ENCODE measurements at regions not wholly inside any gene's neighbourhood (a gene's known extent, or its start where the extent isn't known, plus 50 kb on each side); places are given as distances from the start of the nearest gene placed in this dataset.
A peak's percentile ranks its signal among the peaks of the same experiment; 100 is the strongest.

DNA sequence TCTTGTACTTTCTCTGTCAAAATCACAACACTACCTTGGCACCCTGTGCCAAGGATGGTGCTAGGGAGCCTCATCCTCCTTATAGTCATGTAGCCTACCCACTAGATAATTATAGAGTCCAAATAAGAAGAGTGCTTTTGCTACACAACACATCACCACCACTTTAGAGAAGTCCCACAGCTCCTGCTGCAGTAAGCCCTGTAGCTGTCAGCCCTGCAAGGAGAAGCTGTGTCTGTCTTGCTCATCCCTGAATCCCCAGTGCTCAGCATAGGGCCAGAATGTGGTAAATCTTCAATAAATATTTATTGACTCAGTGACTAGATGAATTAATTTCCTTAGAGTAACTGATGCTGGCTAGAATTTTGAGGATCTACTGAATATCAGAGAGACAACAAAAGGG is 190.8 kb downstream of the ZNF621 start:
- no peak overlapping the region for H3K4me2 ChIP-seq (replicated peaks; ENCODE audit: extremely low read depth, low read length, poor library complexity, severe bottlenecking)

DNA sequence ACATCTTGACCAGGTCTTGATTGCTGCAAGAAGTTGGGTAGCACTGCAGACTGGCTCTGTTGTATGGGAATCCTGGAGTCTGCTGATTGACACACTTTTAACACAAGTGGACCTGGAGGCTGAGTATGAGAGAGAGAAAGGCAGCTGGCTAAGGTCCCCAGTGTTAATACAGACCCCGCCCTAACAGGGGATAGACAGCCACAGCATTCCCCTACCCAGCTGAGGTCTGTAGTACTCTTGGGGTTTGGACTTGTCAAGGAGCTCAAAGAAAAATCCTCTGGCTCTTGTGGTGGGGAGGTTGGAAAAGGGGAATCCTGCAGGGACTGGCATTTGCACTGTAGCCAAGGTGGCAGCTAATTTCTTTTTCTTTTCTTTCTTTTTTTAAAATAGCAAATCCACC is 192.7 kb downstream of the ZNF621 start:
- Histone ChIP-seq H4K20me1 (ENCODE audit: insufficient read depth, low read length) (no peaks in the 10 kb centered on the region), H3K79me2 (ENCODE audit: insufficient read depth, low read length) (no peaks in the 10 kb centered on the region), H3K4me3 (replicated peaks in 1 of 3; ENCODE audit: low read depth in 2 of 3, low read length in 3 of 3) (no peak overlapping the region), H2AFZ (ENCODE audit: insufficient read depth, low read depth, low read length, poor library complexity, severe bottlenecking) (no peak overlapping the region), H3K9me3 (replicated peaks in 1 of 2; ENCODE audit: control insufficient read depth in 1 of 2, insufficient read depth in 1 of 2, low read length in 2 of 2) (no peaks in the 10 kb centered on the region), H3K4me2 (replicated peaks; ENCODE audit: extremely low read depth, low read length, poor library complexity, severe bottlenecking) (no peak overlapping the region), H3K27ac (ENCODE audit: low read depth in 1 of 2, low read length in 2 of 2) (no peak overlapping the region), H3K36me3 (replicated peaks in 1 of 2; ENCODE audit: control insufficient read depth in 1 of 2, insufficient read depth in 2 of 2, low read length in 2 of 2) (no peaks in the 10 kb centered on the region), H3K27me3 (ENCODE audit: control insufficient read depth in 2 of 2, insufficient read depth in 2 of 2, low read length in 2 of 2) (no peaks in the 10 kb centered on the region), H3K9ac (ENCODE audit: insufficient read depth, low read length, poor library complexity, severe bottlenecking) (no peak overlapping the region), H3K4me1 (ENCODE audit: control insufficient read depth in 1 of 2, insufficient read depth in 2 of 2, low read length in 2 of 2) (peaks cover 23 to 27% of the 10 kb centered on the region in 2 donors)
- peaks cover 0 to 5% (median 2%) of the 10 kb centered on the region in 3 donors for H3K27me3 Mint-ChIP-seq (ENCODE audit: low read depth in 3 of 3)
- WGBS (ENCODE audit: insufficient coverage) = no CpG with 5 or more reads among the region's 1 CpG
- H3K27ac Mint-ChIP-seq = peak overlapping the region in 1 of 7 donors; percentile 64
- H3K4me1 Mint-ChIP-seq = peaks cover 33% of the 10 kb centered on the region
- no peak overlapping the region for H3K4me3 Mint-ChIP-seq
- intact Hi-C loops (cut with micrococcal nuclease) = no loop called here
- no peaks in the 10 kb centered on the region for H3K36me3 Mint-ChIP-seq
- no peak for DNase-seq
- H3K9me3 Mint-ChIP-seq = peaks cover 0 to 2% (median 0%) of the 10 kb centered on the region in 7 donors
- TF ChIP-seq, protein P1, sequence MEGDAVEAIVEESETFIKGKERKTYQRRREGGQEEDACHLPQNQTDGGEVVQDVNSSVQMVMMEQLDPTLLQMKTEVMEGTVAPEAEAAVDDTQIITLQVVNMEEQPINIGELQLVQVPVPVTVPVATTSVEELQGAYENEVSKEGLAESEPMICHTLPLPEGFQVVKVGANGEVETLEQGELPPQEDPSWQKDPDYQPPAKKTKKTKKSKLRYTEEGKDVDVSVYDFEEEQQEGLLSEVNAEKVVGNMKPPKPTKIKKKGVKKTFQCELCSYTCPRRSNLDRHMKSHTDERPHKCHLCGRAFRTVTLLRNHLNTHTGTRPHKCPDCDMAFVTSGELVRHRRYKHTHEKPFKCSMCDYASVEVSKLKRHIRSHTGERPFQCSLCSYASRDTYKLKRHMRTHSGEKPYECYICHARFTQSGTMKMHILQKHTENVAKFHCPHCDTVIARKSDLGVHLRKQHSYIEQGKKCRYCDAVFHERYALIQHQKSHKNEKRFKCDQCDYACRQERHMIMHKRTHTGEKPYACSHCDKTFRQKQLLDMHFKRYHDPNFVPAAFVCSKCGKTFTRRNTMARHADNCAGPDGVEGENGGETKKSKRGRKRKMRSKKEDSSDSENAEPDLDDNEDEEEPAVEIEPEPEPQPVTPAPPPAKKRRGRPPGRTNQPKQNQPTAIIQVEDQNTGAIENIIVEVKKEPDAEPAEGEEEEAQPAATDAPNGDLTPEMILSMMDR (IDR thresholded peaks at IDR 0.05) = no peak

More for the DNA sequence above, 190.8 kb downstream of the ZNF621 start:
- H3K36me3 ChIP-seq (replicated peaks in 1 of 2; ENCODE audit: control insufficient read depth in 1 of 2, insufficient read depth in 2 of 2, low read length in 2 of 2) = no peaks in the 10 kb centered on the region
- peaks cover 33% of the 10 kb centered on the region for H3K4me1 Mint-ChIP-seq
- peaks cover 23 to 27% of the 10 kb centered on the region in 2 donors for H3K4me1 ChIP-seq (ENCODE audit: control insufficient read depth in 1 of 2, insufficient read depth in 2 of 2, low read length in 2 of 2)
- H3K27me3 Mint-ChIP-seq (ENCODE audit: low read depth in 3 of 3) = peaks cover 0 to 5% (median 2%) of the 10 kb centered on the region in 3 donors
- H4K20me1 ChIP-seq (ENCODE audit: insufficient read depth, low read length) = no peaks in the 10 kb centered on the region
- peaks cover 0 to 2% (median 0%) of the 10 kb centered on the region in 7 donors for H3K9me3 Mint-ChIP-seq
- H3K36me3 Mint-ChIP-seq = no peaks in the 10 kb centered on the region
- TF ChIP-seq, protein P1 (IDR thresholded peaks at IDR 0.05) = no peak
- no peak overlapping the region for H3K4me3 ChIP-seq (replicated peaks in 1 of 3; ENCODE audit: low read depth in 2 of 3, low read length in 3 of 3)
- H3K27me3 ChIP-seq (ENCODE audit: control insufficient read depth in 2 of 2, insufficient read depth in 2 of 2, low read length in 2 of 2) = no peaks in the 10 kb centered on the region
- H2AFZ ChIP-seq (ENCODE audit: insufficient read depth, low read depth, low read length, poor library complexity, severe bottlenecking) = no peak overlapping the region
- no peaks in the 10 kb centered on the region for H3K79me2 ChIP-seq (ENCODE audit: insufficient read depth, low read length)
- no peak overlapping the region for H3K9ac ChIP-seq (ENCODE audit: insufficient read depth, low read length, poor library complexity, severe bottlenecking)
- intact Hi-C loops (cut with micrococcal nuclease) = no loop called here
- no peaks in the 10 kb centered on the region for H3K9me3 ChIP-seq (replicated peaks in 1 of 2; ENCODE audit: control insufficient read depth in 1 of 2, insufficient read depth in 1 of 2, low read length in 2 of 2)
- H3K27ac ChIP-seq (ENCODE audit: low read depth in 1 of 2, low read length in 2 of 2) = no peak overlapping the region
- H3K27ac Mint-ChIP-seq = peak overlapping the region in 6 of 7 donors; percentile 6 to 87 (median 73)
- no peak overlapping the region for H3K4me3 Mint-ChIP-seq
- peak in 2 of 3 donors; percentile 17 to 27 for DNase-seq

Measured in CD14-positive monocyte (primary cell).